ENCODE measurements at regions not wholly inside any gene's neighbourhood (a gene's known extent, or its start where the extent isn't known, plus 50 kb on each side); places are given as distances from the start of the nearest gene placed in this dataset.

DNA sequence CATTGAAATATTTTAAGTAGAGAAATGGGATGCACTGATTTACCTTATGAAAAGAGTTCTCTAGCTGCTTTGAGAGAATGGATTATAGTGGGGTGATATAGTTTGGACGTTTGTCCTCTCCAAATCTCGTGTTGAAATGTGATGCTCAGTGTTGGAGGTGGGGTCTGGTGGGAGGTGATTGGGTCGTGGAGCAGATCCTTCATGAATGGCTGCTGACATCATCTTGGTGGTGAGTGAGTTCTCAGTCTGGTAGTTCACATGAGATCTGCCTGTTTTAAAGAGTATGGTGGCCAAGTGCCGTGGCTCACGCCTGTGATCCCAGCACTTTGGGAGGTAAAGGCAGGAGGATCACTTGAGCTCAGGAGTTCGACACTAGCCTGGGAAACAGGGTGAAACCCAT, 58.7 kb upstream of the SH3RF3 start:
- Histone ChIP-seq H3K4me1 (peaks cover 4% of the 10 kb centered on the region), H3K27me3 (ENCODE audit: low read depth) (peaks cover 25% of the 10 kb centered on the region), H3K4me3 (no peak overlapping the region), H3K27ac (replicated peaks) (no peak overlapping the region), H3K9me3 (replicated peaks) (peaks cover 8% of the 10 kb centered on the region), H3K36me3 (no peaks in the 10 kb centered on the region)
- no peak for DNase-seq
- TF ChIP-seq, protein P1, sequence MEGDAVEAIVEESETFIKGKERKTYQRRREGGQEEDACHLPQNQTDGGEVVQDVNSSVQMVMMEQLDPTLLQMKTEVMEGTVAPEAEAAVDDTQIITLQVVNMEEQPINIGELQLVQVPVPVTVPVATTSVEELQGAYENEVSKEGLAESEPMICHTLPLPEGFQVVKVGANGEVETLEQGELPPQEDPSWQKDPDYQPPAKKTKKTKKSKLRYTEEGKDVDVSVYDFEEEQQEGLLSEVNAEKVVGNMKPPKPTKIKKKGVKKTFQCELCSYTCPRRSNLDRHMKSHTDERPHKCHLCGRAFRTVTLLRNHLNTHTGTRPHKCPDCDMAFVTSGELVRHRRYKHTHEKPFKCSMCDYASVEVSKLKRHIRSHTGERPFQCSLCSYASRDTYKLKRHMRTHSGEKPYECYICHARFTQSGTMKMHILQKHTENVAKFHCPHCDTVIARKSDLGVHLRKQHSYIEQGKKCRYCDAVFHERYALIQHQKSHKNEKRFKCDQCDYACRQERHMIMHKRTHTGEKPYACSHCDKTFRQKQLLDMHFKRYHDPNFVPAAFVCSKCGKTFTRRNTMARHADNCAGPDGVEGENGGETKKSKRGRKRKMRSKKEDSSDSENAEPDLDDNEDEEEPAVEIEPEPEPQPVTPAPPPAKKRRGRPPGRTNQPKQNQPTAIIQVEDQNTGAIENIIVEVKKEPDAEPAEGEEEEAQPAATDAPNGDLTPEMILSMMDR (IDR thresholded peaks at IDR 0.05; ENCODE audit: borderline replicate concordance) = no peak
- intact Hi-C loops (cut with micrococcal nuclease) = no loop called here

DNA sequence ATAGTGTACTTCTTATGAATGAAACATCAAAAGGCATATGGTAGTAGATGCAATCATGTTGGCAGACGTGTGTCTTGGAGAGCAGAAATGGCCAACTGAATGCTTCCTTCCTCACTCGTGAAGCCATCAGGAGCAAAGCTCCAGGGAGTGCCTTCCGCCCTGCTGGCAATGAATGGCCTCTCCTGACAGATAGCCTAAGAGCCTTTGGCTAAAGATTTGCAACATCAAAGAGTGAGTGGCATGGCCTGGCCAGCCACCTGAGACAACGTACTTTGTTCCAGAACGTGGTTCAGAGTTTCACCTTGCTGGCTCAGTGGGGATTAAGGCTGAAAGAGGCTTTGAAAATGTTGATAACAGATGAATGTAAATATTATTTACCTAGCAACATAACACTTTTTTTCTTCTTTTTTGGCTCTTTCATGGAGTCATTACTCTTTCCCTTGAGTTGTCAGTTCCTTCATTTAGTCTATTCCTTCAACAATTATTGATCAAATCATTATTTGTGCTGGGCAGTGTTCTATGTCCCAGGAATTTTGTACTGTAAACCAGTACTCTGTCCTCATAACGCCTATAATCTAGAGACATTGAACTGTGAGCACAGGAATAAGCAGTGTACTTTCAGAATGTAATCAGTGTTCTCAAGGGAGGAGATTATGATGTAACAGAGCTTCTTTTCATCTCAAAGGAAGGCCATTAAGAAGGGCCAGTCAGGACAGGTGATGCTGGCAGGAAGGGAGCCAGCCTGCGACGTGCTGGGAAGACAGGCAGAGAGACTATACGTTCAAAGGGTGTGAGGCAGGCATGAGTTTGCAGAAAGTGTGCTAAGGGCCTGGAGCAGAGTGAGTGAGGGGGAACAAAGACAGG, 59.4 kb upstream of the SH3RF3 start:
- Histone ChIP-seq H3K27ac (replicated peaks) (no peak overlapping the region), H3K4me3 (no peak overlapping the region), H3K36me3 (no peaks in the 10 kb centered on the region), H3K4me1 (peaks cover 8% of the 10 kb centered on the region), H3K9me3 (replicated peaks) (peaks cover 8% of the 10 kb centered on the region), H3K27me3 (ENCODE audit: low read depth) (peaks cover 25% of the 10 kb centered on the region)
- no peak for DNase-seq
- intact Hi-C loops (cut with micrococcal nuclease) = no loop called here
- TF ChIP-seq, protein P1 (IDR thresholded peaks at IDR 0.05; ENCODE audit: borderline replicate concordance) = no peak

DNA sequence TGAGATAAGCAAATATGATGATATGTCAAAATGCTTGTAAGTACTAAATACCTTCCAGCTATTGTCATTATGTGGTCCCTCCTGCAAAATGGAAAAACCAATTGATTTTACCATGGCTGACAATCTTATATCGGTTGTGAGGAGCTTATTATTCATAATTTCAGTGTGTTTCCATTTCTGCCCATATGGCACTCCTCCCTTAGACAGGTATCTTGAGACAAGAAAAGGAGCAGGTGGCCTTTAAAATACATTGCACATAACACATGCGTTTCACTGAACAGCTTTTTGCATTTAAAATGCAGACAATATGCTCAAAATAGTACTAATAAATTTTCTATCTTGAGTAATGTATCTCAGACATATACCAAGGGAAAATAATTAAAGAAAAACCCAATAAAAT, 60.2 kb upstream of the SH3RF3 start:
- peaks cover 25% of the 10 kb centered on the region for H3K27me3 ChIP-seq (ENCODE audit: low read depth)
- no peak overlapping the region for H3K4me3 ChIP-seq
- intact Hi-C loops (cut with micrococcal nuclease) = no loop called here
- H3K4me1 ChIP-seq = peaks cover 8% of the 10 kb centered on the region
- peaks cover 8% of the 10 kb centered on the region for H3K9me3 ChIP-seq (replicated peaks)
- DNase-seq = no peak
- H3K36me3 ChIP-seq = no peaks in the 10 kb centered on the region
- H3K27ac ChIP-seq (replicated peaks) = no peak overlapping the region
- TF ChIP-seq, protein P1 (IDR thresholded peaks at IDR 0.05; ENCODE audit: borderline replicate concordance) = no peak

DNA sequence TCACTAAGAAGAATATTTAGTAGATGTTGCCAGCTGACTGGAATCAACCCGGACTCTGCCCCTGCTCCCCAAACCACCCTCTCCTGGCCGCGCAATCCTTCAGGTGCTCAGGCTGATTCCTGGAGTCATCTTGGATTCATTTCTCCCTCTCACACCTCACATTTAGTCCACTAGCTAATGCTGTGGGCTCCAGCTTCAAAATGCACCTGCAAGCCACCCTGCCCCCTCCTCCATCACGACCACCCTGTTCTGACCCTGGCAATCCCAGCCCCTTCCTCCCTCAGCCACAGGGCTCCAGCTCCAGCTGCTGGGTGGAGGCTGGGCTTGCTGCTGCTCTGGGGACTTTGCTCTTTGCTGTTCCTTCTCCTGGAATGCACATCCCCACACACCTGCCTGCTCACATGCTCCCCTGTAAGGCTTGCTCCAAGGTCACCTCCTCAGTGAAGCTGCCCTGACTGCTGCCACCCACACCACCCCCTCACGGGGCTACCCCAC, 61.3 kb upstream of the SH3RF3 start:
- intact Hi-C loops (cut with micrococcal nuclease) = no loop called here
- Histone ChIP-seq H3K4me1 (peaks cover 8% of the 10 kb centered on the region), H3K9me3 (replicated peaks) (no peaks in the 10 kb centered on the region), H3K36me3 (no peaks in the 10 kb centered on the region), H3K4me3 (no peak overlapping the region), H3K27me3 (ENCODE audit: low read depth) (peaks cover 31% of the 10 kb centered on the region), H3K27ac (replicated peaks) (no peak overlapping the region)
- no peak for DNase-seq
- TF ChIP-seq, protein P1 (IDR thresholded peaks at IDR 0.05; ENCODE audit: borderline replicate concordance) = no peak

DNA sequence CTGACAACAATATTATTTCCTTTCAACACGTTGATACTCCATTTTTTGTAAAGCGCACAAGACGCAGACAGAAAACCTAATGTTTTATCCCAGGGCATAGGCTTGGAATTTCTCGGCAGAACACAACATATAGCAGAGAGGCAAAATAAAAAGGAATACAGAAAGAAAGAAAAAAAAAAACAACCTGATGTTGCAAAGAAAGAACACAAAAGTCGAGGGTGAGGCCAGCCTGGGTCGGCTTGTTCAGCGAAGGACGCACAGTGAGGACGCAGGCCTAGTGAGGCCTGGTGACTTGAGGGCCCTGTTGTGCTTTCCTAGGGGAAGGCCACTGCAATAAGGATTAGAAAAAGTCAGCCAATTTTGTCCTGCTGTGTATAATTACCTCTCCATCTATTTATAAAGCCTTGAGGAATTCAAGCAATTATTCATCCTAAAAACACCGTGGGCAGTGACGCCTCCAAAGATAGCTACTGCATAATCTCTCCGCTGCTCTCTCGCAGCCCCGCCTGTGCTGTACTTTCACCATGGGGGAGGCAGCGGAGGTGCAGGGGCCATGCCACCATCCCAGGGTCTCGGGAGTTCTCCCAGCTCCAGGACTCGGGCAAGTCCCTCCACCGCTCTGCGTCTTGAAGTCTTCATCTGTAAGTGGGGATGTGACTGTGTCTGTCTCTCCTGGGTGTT, 61.9 kb upstream of the SH3RF3 start:
- Histone ChIP-seq H3K27ac (replicated peaks) (no peak overlapping the region), H3K27me3 (ENCODE audit: low read depth) (peaks cover 36% of the 10 kb centered on the region), H3K36me3 (no peaks in the 10 kb centered on the region), H3K9me3 (replicated peaks) (no peaks in the 10 kb centered on the region), H3K4me3 (no peak overlapping the region), H3K4me1 (peaks cover 8% of the 10 kb centered on the region)
- intact Hi-C loops (cut with micrococcal nuclease) = no loop called here
- TF ChIP-seq, protein P1 (IDR thresholded peaks at IDR 0.05; ENCODE audit: borderline replicate concordance) = no peak
- DNase-seq = no peak
